ENCODE measurements at regions not wholly inside any gene's neighbourhood (a gene's known extent, or its start where the extent isn't known, plus 50 kb on each side); places are given as distances from the start of the nearest gene placed in this dataset.

GRCh38 chr9:108639091-108639490 is 216.7 kb downstream of the ACTL7B start:
- Mint-ChIP-seq H3K4me3 (ENCODE audit: low read depth) (no peak overlapping the region), H3K27me3 (peaks cover 40% of the 10 kb centered on the region), H3K36me3 (ENCODE audit: insufficient read depth) (no peaks in the 10 kb centered on the region), H3K27ac (no peak overlapping the region), H3K4me1 (ENCODE audit: low read depth) (no peaks in the 10 kb centered on the region), H3K9me3 (ENCODE audit: low read depth) (no peaks in the 10 kb centered on the region)
- no peak for DNase-seq (ENCODE audit: low spot score, unreplicated experiment)
- TF ChIP-seq CTCF (IDR thresholded peaks at IDR 0.05; ENCODE audit: unreplicated experiment), result no peak

GRCh38 chr9:108637340-108637739 is 218.4 kb downstream of the ACTL7B start:
- no peak overlapping the region for H3K4me3 Mint-ChIP-seq (ENCODE audit: low read depth)
- DNase-seq (ENCODE audit: low spot score, unreplicated experiment), result no peak
- H3K4me1 Mint-ChIP-seq (ENCODE audit: low read depth), result no peaks in the 10 kb centered on the region
- H3K27me3 Mint-ChIP-seq, result peaks cover 47% of the 10 kb centered on the region
- TF ChIP-seq CTCF (IDR thresholded peaks at IDR 0.05; ENCODE audit: unreplicated experiment), result no peak
- no peak overlapping the region for H3K27ac Mint-ChIP-seq
- no peaks in the 10 kb centered on the region for H3K36me3 Mint-ChIP-seq (ENCODE audit: insufficient read depth)
- no peaks in the 10 kb centered on the region for H3K9me3 Mint-ChIP-seq (ENCODE audit: low read depth)

- DNase-seq (ENCODE audit: low spot score, unreplicated experiment), result no peak
- Mint-ChIP-seq H3K4me3 (ENCODE audit: low read depth) (no peak overlapping the region), H3K4me1 (ENCODE audit: low read depth) (no peaks in the 10 kb centered on the region), H3K36me3 (ENCODE audit: insufficient read depth) (no peaks in the 10 kb centered on the region), H3K27me3 (peaks cover 52% of the 10 kb centered on the region), H3K27ac (no peak overlapping the region), H3K9me3 (ENCODE audit: low read depth) (no peaks in the 10 kb centered on the region)
- TF ChIP-seq CTCF (IDR thresholded peaks at IDR 0.05; ENCODE audit: unreplicated experiment), result no peak
Measured at GRCh38 chr9:108636013-108636412, 219.8 kb downstream of the ACTL7B start.

GRCh38 chr9:108634672-108635462 is 220.9 kb downstream of the ACTL7B start:
- Mint-ChIP-seq H3K4me1 (ENCODE audit: low read depth) (no peaks in the 10 kb centered on the region), H3K36me3 (ENCODE audit: insufficient read depth) (no peaks in the 10 kb centered on the region), H3K9me3 (ENCODE audit: low read depth) (no peaks in the 10 kb centered on the region), H3K27ac (no peak overlapping the region), H3K4me3 (ENCODE audit: low read depth) (no peak overlapping the region), H3K27me3 (peaks cover 48% of the 10 kb centered on the region)
- DNase-seq (ENCODE audit: low spot score, unreplicated experiment), result no peak
- TF ChIP-seq CTCF (IDR thresholded peaks at IDR 0.05; ENCODE audit: unreplicated experiment), result no peak

GRCh38 chr9:108634204-108634603 is 221.6 kb downstream of the ACTL7B start:
- TF ChIP-seq CTCF (IDR thresholded peaks at IDR 0.05; ENCODE audit: unreplicated experiment), result no peak
- Mint-ChIP-seq H3K4me1 (ENCODE audit: low read depth) (no peaks in the 10 kb centered on the region), H3K36me3 (ENCODE audit: insufficient read depth) (no peaks in the 10 kb centered on the region), H3K27me3 (peaks cover 47% of the 10 kb centered on the region), H3K27ac (no peak overlapping the region), H3K4me3 (ENCODE audit: low read depth) (no peak overlapping the region), H3K9me3 (ENCODE audit: low read depth) (no peaks in the 10 kb centered on the region)
- no peak for DNase-seq (ENCODE audit: low spot score, unreplicated experiment)
